ENCODE measurements at regions not wholly inside any gene's neighbourhood (a gene's known extent, or its start where the extent isn't known, plus 50 kb on each side); places are given as distances from the start of the nearest gene placed in this dataset.
A peak's percentile ranks its signal among the peaks of the same experiment; 100 is the strongest.

GRCh38 chr6:109304284-109305015 is 77.8 kb downstream of the CD164 start (continued):
- TF ChIP-seq GABPB1 (CRISPR knock-in tag; IDR thresholded peaks at IDR 0.05) (0 out of 2 replicates have a peak, but pooled peaks have one; percentile 38), ZC3H8 (IDR thresholded peaks at IDR 0.05) (no peak), ZNF764 (CRISPR knock-in tag; IDR thresholded peaks at IDR 0.05; ENCODE audit: low read depth) (no peak), MTA2 (IDR thresholded peaks at IDR 0.05; ENCODE audit: low read depth) (peak; percentile 99), FOXJ3 (CRISPR knock-in tag; IDR thresholded peaks at IDR 0.05) (no peak), HNRNPL (IDR thresholded peaks at IDR 0.05; ENCODE audit: low read depth, low read length) (no peak), USF2 (CRISPR knock-in tag; IDR thresholded peaks at IDR 0.05) (peak; percentile 60), POLR2AphosphoS5 (IDR thresholded peaks at IDR 0.05; ENCODE audit: control insufficient read depth, insufficient read depth, low read depth, low read length) (peak; percentile 98), MITF (IDR thresholded peaks at IDR 0.05) (peak; percentile 83; the same call in 1 of the 2 replicates), ZNF174 (CRISPR knock-in tag; IDR thresholded peaks at IDR 0.05) (no peak), SMARCA4 (IDR thresholded peaks at IDR 0.05) (peak; percentile 99), BHLHE40 (IDR thresholded peaks at IDR 0.05; ENCODE audit: low read length) (peak; percentile 61), NCOA2 (IDR thresholded peaks at IDR 0.05; ENCODE audit: partially characterized antibody in 2 of 2) (peak; percentile 93 to 94), ZNF507 (tag; conservative IDR thresholded peaks at IDR 0.05) (no peak), CC2D1A (IDR thresholded peaks at IDR 0.05) (peak; percentile 99), HNRNPH1 (optimal IDR thresholded peaks at IDR 0.05; ENCODE audit: low read depth, low read length) (no peak), ELF4 (CRISPR knock-in tag; IDR thresholded peaks at IDR 0.05) (peak; percentile 97), PTBP1 (IDR thresholded peaks at IDR 0.05; ENCODE audit: low read depth, low read length) (0 out of 2 replicates have a peak, but pooled peaks have one; percentile 76), ZNF707 (CRISPR knock-in tag; conservative IDR thresholded peaks at IDR 0.05) (no peak), ILF3 (IDR thresholded peaks at IDR 0.05; ENCODE audit: borderline replicate concordance) (no peak), RB1 (IDR thresholded peaks at IDR 0.05; ENCODE audit: low read depth) (peak; percentile 18; the same call in 1 of the 2 replicates)
- TF ChIP-seq, protein P1, sequence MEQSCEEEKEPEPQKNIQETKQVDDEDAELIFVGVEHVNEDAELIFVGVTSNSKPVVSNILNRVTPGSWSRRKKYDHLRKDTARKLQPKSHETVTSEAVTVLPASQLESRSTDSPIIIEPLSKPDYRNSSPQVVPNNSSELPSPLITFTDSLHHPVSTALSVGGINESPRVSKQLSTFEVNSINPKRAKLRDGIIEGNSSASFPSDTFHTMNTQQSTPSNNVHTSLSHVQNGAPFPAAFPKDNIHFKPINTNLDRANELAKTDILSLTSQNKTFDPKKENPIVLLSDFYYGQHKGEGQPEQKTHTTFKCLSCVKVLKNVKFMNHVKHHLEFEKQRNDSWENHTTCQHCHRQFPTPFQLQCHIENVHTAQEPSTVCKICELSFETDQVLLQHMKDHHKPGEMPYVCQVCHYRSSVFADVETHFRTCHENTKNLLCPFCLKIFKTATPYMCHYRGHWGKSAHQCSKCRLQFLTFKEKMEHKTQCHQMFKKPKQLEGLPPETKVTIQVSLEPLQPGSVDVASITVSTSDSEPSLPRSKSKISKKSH (CRISPR knock-in tag; IDR thresholded peaks at IDR 0.05), result no peak
- TF ChIP-seq, protein P2, sequence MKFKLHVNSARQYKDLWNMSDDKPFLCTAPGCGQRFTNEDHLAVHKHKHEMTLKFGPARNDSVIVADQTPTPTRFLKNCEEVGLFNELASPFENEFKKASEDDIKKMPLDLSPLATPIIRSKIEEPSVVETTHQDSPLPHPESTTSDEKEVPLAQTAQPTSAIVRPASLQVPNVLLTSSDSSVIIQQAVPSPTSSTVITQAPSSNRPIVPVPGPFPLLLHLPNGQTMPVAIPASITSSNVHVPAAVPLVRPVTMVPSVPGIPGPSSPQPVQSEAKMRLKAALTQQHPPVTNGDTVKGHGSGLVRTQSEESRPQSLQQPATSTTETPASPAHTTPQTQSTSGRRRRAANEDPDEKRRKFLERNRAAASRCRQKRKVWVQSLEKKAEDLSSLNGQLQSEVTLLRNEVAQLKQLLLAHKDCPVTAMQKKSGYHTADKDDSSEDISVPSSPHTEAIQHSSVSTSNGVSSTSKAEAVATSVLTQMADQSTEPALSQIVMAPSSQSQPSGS (CRISPR knock-in tag; IDR thresholded peaks at IDR 0.05), result no peak
- TF ChIP-seq, protein P3, sequence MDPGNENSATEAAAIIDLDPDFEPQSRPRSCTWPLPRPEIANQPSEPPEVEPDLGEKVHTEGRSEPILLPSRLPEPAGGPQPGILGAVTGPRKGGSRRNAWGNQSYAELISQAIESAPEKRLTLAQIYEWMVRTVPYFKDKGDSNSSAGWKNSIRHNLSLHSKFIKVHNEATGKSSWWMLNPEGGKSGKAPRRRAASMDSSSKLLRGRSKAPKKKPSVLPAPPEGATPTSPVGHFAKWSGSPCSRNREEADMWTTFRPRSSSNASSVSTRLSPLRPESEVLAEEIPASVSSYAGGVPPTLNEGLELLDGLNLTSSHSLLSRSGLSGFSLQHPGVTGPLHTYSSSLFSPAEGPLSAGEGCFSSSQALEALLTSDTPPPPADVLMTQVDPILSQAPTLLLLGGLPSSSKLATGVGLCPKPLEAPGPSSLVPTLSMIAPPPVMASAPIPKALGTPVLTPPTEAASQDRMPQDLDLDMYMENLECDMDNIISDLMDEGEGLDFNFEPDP (CRISPR knock-in tag; IDR thresholded peaks at IDR 0.05), result no peak

Data from K562 (cell line).